Dermis microvascular lymphatic vessel endothelial cell (primary cell): ENCODE measurements at regions not wholly inside any gene's neighbourhood (a gene's known extent, or its start where the extent isn't known, plus 50 kb on each side); places are given as distances from the start of the nearest gene placed in this dataset.
"Not testable (repeated sequence)": the region's sequence is repeated elsewhere in the genome, so short reads cannot be mapped to it uniquely, and the experiment has no call there.

Experiments used
- DNase-seq, 2 donors: peaks; one replicate each; pipeline versions ENCODE4 v3.0.0 to v3.0.0-alpha.2; 2010; ENCODE audit warnings: low read depth in 2 of 2

GRCh38 chr10:28444031-28444430 is 88.9 kb upstream of the WAC start:
- no peak for DNase-seq

GRCh38 chr10:28445516-28445915 is 87.4 kb upstream of the WAC start:
- no peak for DNase-seq

GRCh38 chr10:28449382-28449781 is 83.5 kb upstream of the WAC start:
- DNase-seq, result no peak

- no peak for DNase-seq
These were observed 83.0 kb upstream of the WAC start for GRCh38 chr10:28449926-28450325.

GRCh38 chr10:28453926-28454325 is 79.0 kb upstream of the WAC start:
- DNase-seq, result no peak

GRCh38 chr10:28457110-28457509 is 75.8 kb upstream of the WAC start:
- no peak for DNase-seq

- DNase-seq, result not testable (repeated sequence)
These were observed 75.0 kb upstream of the WAC start for GRCh38 chr10:28457873-28458272.

GRCh38 chr10:28459453-28460144 is 73.3 kb upstream of the WAC start:
- no peak for DNase-seq

- no peak for DNase-seq
These were observed 69.8 kb upstream of the WAC start for GRCh38 chr10:28463141-28463540.

GRCh38 chr10:28463676-28464395 is 69.1 kb upstream of the WAC start:
- DNase-seq, result peak in 1 of 2 donors; percentile 21

- DNase-seq, result no peak
These were observed 65.3 kb upstream of the WAC start for GRCh38 chr10:28467615-28468014.

- DNase-seq, result no peak
These were observed 64.0 kb upstream of the WAC start for GRCh38 chr10:28468707-28469483.

GRCh38 chr10:28470873-28471651 is 61.9 kb upstream of the WAC start:
- DNase-seq, result peak in 1 of 2 donors; percentile 7

GRCh38 chr10:28471652-28472050 is 61.3 kb upstream of the WAC start:
- DNase-seq, result no peak

GRCh38 chr10:28478646-28479045 is 54.3 kb upstream of the WAC start:
- DNase-seq, result no peak

GRCh38 chr10:28479425-28479865 is 53.5 kb upstream of the WAC start:
- no peak for DNase-seq

- DNase-seq, result no peak
These were observed 52.8 kb upstream of the WAC start for GRCh38 chr10:28479927-28480627.

GRCh38 chr10:28480628-28480965 is 52.3 kb upstream of the WAC start:
- no peak for DNase-seq

- not testable (repeated sequence) for DNase-seq
These were observed 51.6 kb upstream of the WAC start for GRCh38 chr10:28481346-28481745.

GRCh38 chr10:28481968-28482367 is 51.0 kb upstream of the WAC start:
- no peak for DNase-seq
